ENCODE measurements at regions not wholly inside any gene's neighbourhood (a gene's known extent, or its start where the extent isn't known, plus 50 kb on each side); places are given as distances from the start of the nearest gene placed in this dataset.

DNA sequence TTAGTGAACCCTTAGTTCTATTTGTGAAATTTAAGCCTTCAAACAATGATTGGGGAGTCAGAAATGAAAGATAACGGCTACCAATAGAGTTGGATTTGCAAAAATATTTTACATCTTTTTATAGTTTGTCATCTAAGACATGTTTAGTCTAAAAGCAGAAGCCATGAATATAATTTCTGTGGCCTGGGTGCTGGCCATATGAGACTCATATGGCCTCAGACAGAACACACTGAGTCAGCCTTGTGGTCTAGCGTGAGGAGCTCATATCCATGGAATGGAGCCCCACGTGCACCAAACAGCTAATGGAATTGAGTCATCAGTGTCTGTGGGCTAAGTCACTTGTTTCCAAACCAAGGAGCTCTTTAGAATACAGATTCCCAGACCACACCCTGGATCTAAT is 240.7 kb upstream of the NREP start:
- DNase-seq (ENCODE audit: low spot score) = peak; percentile 80
- no peaks in the 10 kb centered on the region for H3K36me3 ChIP-seq (ENCODE audit: low read depth)
- H3K27ac ChIP-seq (ENCODE audit: poor library complexity, severe bottlenecking) = peak overlapping the region; percentile 61
- no peak overlapping the region for H3K4me3 ChIP-seq (ENCODE audit: severe bottlenecking)
- peak; percentile 98 for ATAC-seq (ENCODE audit: low read depth)
- TF ChIP-seq, protein P1, sequence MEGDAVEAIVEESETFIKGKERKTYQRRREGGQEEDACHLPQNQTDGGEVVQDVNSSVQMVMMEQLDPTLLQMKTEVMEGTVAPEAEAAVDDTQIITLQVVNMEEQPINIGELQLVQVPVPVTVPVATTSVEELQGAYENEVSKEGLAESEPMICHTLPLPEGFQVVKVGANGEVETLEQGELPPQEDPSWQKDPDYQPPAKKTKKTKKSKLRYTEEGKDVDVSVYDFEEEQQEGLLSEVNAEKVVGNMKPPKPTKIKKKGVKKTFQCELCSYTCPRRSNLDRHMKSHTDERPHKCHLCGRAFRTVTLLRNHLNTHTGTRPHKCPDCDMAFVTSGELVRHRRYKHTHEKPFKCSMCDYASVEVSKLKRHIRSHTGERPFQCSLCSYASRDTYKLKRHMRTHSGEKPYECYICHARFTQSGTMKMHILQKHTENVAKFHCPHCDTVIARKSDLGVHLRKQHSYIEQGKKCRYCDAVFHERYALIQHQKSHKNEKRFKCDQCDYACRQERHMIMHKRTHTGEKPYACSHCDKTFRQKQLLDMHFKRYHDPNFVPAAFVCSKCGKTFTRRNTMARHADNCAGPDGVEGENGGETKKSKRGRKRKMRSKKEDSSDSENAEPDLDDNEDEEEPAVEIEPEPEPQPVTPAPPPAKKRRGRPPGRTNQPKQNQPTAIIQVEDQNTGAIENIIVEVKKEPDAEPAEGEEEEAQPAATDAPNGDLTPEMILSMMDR (IDR thresholded peaks at IDR 0.05; ENCODE audit: poor library complexity, severe bottlenecking) = no peak
- no peaks in the 10 kb centered on the region for H3K27me3 ChIP-seq (ENCODE audit: insufficient read depth, poor library complexity, severe bottlenecking)
- H3K9me3 ChIP-seq (ENCODE audit: severe bottlenecking) = no peaks in the 10 kb centered on the region
- peaks cover 31% of the 10 kb centered on the region for H3K4me1 ChIP-seq (ENCODE audit: insufficient read depth, poor library complexity, severe bottlenecking)

DNA sequence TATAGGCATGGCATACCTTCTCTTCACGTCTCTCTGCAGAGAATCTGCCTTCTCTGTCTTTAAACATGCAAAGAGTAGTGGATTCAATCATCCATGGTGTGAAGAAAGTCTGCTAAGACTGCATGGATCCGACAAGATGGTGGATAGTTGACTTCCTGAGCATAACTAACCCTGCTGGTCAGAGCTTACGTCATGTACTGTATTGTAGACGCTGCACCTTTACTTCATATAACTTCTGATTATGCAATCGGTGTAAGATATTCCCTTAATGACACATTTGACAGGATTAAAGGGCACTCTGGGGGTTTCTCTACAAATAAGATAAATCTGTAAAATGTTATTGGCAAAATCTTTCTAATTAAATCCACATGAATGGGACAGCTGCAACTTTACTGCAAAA is 240.3 kb upstream of the NREP start:
- Histone ChIP-seq H3K27me3 (ENCODE audit: insufficient read depth, poor library complexity, severe bottlenecking) (no peaks in the 10 kb centered on the region), H3K27ac (ENCODE audit: poor library complexity, severe bottlenecking) (peak overlapping the region; percentile 61), H3K36me3 (ENCODE audit: low read depth) (no peaks in the 10 kb centered on the region), H3K4me3 (ENCODE audit: severe bottlenecking) (no peak overlapping the region), H3K4me1 (ENCODE audit: insufficient read depth, poor library complexity, severe bottlenecking) (peaks cover 29% of the 10 kb centered on the region), H3K9me3 (ENCODE audit: severe bottlenecking) (no peaks in the 10 kb centered on the region)
- ATAC-seq (ENCODE audit: low read depth) (0 out of 3 replicates have a peak, but pooled peaks have one; percentile 8), DNase-seq (ENCODE audit: low spot score) (no peak)
- TF ChIP-seq, protein P1 (IDR thresholded peaks at IDR 0.05; ENCODE audit: poor library complexity, severe bottlenecking) = no peak

DNA sequence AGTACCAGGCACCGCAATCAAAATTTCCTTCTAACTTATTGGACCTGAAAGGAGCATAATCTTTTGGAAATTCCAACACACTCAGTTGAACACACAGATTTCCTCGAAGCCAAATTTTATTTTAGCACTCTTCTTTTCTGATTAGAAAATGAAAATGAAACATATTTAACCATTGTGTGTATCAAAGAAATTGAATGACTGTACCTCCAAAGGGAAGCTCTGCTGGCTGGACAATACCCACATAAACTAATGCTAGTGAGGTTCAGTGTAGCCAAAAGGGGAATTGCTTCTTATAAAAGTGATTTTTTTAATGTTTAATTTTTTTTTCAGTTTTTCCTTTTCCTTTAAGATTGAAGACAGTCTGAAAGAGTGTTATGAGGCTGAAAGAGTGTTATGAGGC is 239.6 kb upstream of the NREP start:
- no peak for ATAC-seq (ENCODE audit: low read depth)
- DNase-seq (ENCODE audit: low spot score) = no peak
- H3K4me3 ChIP-seq (ENCODE audit: severe bottlenecking) = no peak overlapping the region

DNA sequence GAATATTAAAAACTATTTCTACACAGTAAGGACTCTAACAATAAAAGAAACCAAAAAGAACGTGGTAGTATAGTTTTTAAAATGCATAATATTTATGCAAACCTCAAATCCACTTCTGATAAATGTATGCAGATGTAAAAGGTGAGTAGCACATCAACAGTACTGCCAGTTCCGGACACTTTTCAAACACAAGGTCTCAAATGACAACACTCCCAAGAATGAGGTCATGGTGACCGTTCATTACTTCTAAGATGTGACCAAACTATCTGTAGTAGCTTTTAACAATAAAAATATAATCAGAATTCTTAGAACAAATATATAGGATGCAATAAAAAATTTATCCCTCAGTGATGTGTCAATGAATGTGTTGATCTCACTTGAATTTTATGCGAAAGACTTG is 238.7 kb upstream of the NREP start:
- no peak overlapping the region for H3K27ac ChIP-seq (ENCODE audit: poor library complexity, severe bottlenecking)
- no peak for DNase-seq (ENCODE audit: low spot score)
- no peak overlapping the region for H3K4me3 ChIP-seq (ENCODE audit: severe bottlenecking)
- ATAC-seq (ENCODE audit: low read depth) = no peak
- peaks cover 21% of the 10 kb centered on the region for H3K4me1 ChIP-seq (ENCODE audit: insufficient read depth, poor library complexity, severe bottlenecking)
- no peaks in the 10 kb centered on the region for H3K27me3 ChIP-seq (ENCODE audit: insufficient read depth, poor library complexity, severe bottlenecking)
- TF ChIP-seq, protein P1 (IDR thresholded peaks at IDR 0.05; ENCODE audit: poor library complexity, severe bottlenecking) = no peak
- no peaks in the 10 kb centered on the region for H3K9me3 ChIP-seq (ENCODE audit: severe bottlenecking)
- no peaks in the 10 kb centered on the region for H3K36me3 ChIP-seq (ENCODE audit: low read depth)

More for the DNA sequence above, 239.6 kb upstream of the NREP start:
- Histone ChIP-seq H3K27me3 (ENCODE audit: insufficient read depth, poor library complexity, severe bottlenecking) (no peaks in the 10 kb centered on the region), H3K27ac (ENCODE audit: poor library complexity, severe bottlenecking) (peak overlapping the region; percentile 61), H3K9me3 (ENCODE audit: severe bottlenecking) (no peaks in the 10 kb centered on the region), H3K36me3 (ENCODE audit: low read depth) (no peaks in the 10 kb centered on the region), H3K4me1 (ENCODE audit: insufficient read depth, poor library complexity, severe bottlenecking) (peaks cover 24% of the 10 kb centered on the region)
- TF ChIP-seq, protein P1 (IDR thresholded peaks at IDR 0.05; ENCODE audit: poor library complexity, severe bottlenecking) = no peak

DNA sequence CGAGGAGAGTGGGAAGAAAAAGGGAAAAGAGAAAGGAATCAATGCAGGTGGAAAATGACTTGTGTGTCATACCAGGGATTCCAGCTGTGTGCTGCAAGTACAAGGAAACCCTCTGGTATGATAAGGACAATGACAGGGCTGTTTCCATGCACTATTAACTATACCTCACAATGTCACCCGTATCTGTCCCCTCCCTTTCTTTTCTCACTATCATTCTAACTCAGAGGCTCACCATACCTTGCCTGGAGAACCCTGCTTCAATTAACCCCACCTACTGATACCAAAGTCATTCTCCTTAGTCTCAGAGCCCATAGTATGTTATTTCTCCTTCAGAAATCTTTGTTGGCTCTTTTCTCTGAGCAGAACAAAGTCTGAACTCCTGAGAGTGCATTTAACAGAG is 236.2 kb upstream of the NREP start:
- Histone ChIP-seq H3K4me3 (ENCODE audit: severe bottlenecking) (no peak overlapping the region), H3K36me3 (ENCODE audit: low read depth) (no peaks in the 10 kb centered on the region), H3K9me3 (ENCODE audit: severe bottlenecking) (no peaks in the 10 kb centered on the region), H3K4me1 (ENCODE audit: insufficient read depth, poor library complexity, severe bottlenecking) (peaks cover 15% of the 10 kb centered on the region), H3K27me3 (ENCODE audit: insufficient read depth, poor library complexity, severe bottlenecking) (no peaks in the 10 kb centered on the region), H3K27ac (ENCODE audit: poor library complexity, severe bottlenecking) (no peak overlapping the region)
- ATAC-seq (ENCODE audit: low read depth) (no peak), DNase-seq (ENCODE audit: low spot score) (no peak)
- TF ChIP-seq, protein P1 (IDR thresholded peaks at IDR 0.05; ENCODE audit: poor library complexity, severe bottlenecking) = no peak
